MCF 10A (cell line): ENCODE measurements at regions not wholly inside any gene's neighbourhood (a gene's known extent, or its start where the extent isn't known, plus 50 kb on each side); places are given as distances from the start of the nearest gene placed in this dataset.

ENCODE experiments used
- BruUV-seq: library from RNA; stranded (reverse); fragments of 400-500 nt; replicated peaks from 2 replicates; lab custom pipeline; 2021; lab: Mats Ljungman, UMichigan
- CTCF ChIA-PET: fragments of 300-600 bp; sonication (Branson Sonifier 250); formaldehyde crosslinking; extraction: SDS; loops from one replicate; lab custom pipeline; 2021; ENCODE audit warnings: antibody characterized with exemption, inconsistent platforms; lab: Yijun Ruan, JAX
- POLR2A ChIA-PET: fragments of 300-600, 350-650 bp; sonication (Branson Sonifier 250); formaldehyde crosslinking; extraction: SDS; loops from one replicate; lab custom pipeline; 2020; ENCODE audit warnings: antibody characterized with exemption, inconsistent platforms; lab: Yijun Ruan, JAX
- DNase-seq: peaks from one replicate; pipeline ENCODE4 v3.0.0-alpha.2; 2018; ENCODE audit not compliant: unreplicated experiment
- H3K27ac Mint-ChIP-seq: one replicate; pipeline ENCODE4 v1.8.0; 2022; ENCODE audit warnings: mild to moderate bottlenecking, low read depth, mixed read lengths; ENCODE audit not compliant: unreplicated experiment
- H3K27me3 Mint-ChIP-seq: one replicate; pipeline ENCODE4 v1.8.0; 2022; ENCODE audit warnings: mixed read lengths; ENCODE audit not compliant: insufficient read depth, unreplicated experiment
- H3K36me3 Mint-ChIP-seq: one replicate; pipeline ENCODE4 v1.8.0; 2022; ENCODE audit warnings: mild to moderate bottlenecking, moderate library complexity, mixed read lengths; ENCODE audit not compliant: insufficient read depth, unreplicated experiment
- H3K4me1 Mint-ChIP-seq: one replicate; pipeline ENCODE4 v1.8.0; 2022; ENCODE audit warnings: mixed read lengths; ENCODE audit not compliant: insufficient read depth, unreplicated experiment
- H3K4me3 Mint-ChIP-seq: one replicate; pipeline ENCODE4 v1.8.0; 2022; ENCODE audit warnings: mild to moderate bottlenecking, moderate library complexity, mixed read lengths; ENCODE audit not compliant: unreplicated experiment
- H3K9me3 Mint-ChIP-seq: one replicate; pipeline ENCODE4 v1.8.0; 2022; ENCODE audit warnings: mixed read lengths; ENCODE audit not compliant: unreplicated experiment
- CTCF ChIP-seq: fragments of 200-600 bp; IDR thresholded peaks from one replicate; pipeline ENCODE4 v1.8.0; 2022; ENCODE audit warnings: antibody characterized with exemption, mild to moderate bottlenecking; ENCODE audit not compliant: unreplicated experiment
- intact Hi-C: fragments of 100-400 bp; cut with micrococcal nuclease; formaldehyde crosslinking; loops from 2 replicates; pipeline ENCODE4 v1.14.1; 2022

DNA sequence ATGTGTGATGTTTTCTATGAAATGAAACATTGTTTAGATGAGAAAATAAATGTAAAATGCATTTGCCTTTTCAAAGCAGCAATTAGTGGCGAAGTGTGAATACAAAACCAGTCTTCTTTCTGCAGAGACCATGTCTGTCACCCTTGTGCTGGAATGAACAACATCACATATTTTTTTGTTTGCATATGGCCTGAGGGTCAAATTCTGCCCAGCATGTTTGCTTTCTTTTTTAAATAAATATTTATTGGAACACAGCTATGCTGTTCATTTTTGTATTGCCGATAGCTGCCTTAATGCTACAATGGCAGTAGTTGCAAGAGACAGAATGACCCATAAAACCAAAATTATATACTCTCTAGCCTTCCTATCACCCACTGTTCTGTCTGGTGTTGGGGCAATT is 75.3 kb upstream of the SNRPN start:
- BruUV-seq = no TSS peak

GRCh38 chr15:24880663-24881062 is 74.1 kb upstream of the SNRPN start:
- Mint-ChIP-seq H3K4me3 (no peak overlapping the region), H3K27ac (no peak overlapping the region), H3K9me3 (peaks cover 4% of the 10 kb centered on the region), H3K4me1 (no peaks in the 10 kb centered on the region), H3K36me3 (no peaks in the 10 kb centered on the region), H3K27me3 (no peaks in the 10 kb centered on the region)
- ChIA-PET POLR2A (no interaction called here), CTCF (interaction anchor here (0.6 to 0.8 kb wide), 4 partner anchors 8 to 1243 kb away, joined by 3 to 4 read pairs (median 3); no protein-coding TSS in a partner anchor)
- intact Hi-C loops = no loop called here
- BruUV-seq = no TSS peak
- no peak for DNase-seq
- no peak for TF ChIP-seq CTCF

More for the DNA sequence above, 75.3 kb upstream of the SNRPN start:
- no peak overlapping the region for H3K27ac Mint-ChIP-seq
- peaks cover 4% of the 10 kb centered on the region for H3K9me3 Mint-ChIP-seq
- H3K4me3 Mint-ChIP-seq = no peak overlapping the region
- no peaks in the 10 kb centered on the region for H3K36me3 Mint-ChIP-seq
- no peak for DNase-seq
- no peaks in the 10 kb centered on the region for H3K4me1 Mint-ChIP-seq
- H3K27me3 Mint-ChIP-seq = no peaks in the 10 kb centered on the region
- ChIA-PET POLR2A (interaction anchor here (0.6 kb wide), 1 partner anchor 16 kb away, joined by 3 read pairs; no protein-coding TSS in a partner anchor), CTCF (interaction anchor here (0.6 kb wide), 1 partner anchor 47 kb away, joined by 3 read pairs; no protein-coding TSS in a partner anchor)
- intact Hi-C loops = no loop called here
- no peak for TF ChIP-seq CTCF

DNA sequence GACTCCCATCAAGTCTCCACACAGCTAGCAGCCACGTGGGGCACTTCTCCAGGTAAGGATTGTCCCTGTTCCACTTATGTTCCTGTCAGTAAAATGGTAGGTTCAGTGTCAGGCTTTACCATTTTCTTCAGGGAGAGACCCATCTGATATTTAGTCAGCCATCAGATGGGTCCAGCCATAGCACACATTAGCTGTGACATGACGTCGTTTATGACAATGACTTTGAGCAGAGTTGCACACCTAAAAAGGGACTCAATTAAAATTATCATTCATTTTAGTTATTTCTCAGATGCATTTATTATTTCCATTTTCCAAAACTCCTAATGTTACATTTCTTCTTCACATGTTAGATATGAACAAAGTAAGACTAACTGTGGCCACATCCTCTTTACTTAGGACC is 68.2 kb upstream of the SNRPN start:
- intact Hi-C loops = no loop called here
- H3K9me3 Mint-ChIP-seq = peaks cover 7% of the 10 kb centered on the region
- no peaks in the 10 kb centered on the region for H3K27me3 Mint-ChIP-seq
- no peak for TF ChIP-seq CTCF
- no TSS peak for BruUV-seq
- H3K4me1 Mint-ChIP-seq = no peaks in the 10 kb centered on the region
- ChIA-PET CTCF (no interaction called here), POLR2A (no interaction called here)
- H3K36me3 Mint-ChIP-seq = no peaks in the 10 kb centered on the region
- H3K4me3 Mint-ChIP-seq = no peak overlapping the region
- no peak overlapping the region for H3K27ac Mint-ChIP-seq
- no peak for DNase-seq

GRCh38 chr15:24898715-24899272 is 56.0 kb upstream of the SNRPN start:
- peaks cover 32% of the 10 kb centered on the region for H3K9me3 Mint-ChIP-seq
- no peak for TF ChIP-seq CTCF
- ChIA-PET POLR2A (interaction anchor here (1.2 kb wide), 1 partner anchor 41 kb away, joined by 3 read pairs; no protein-coding TSS in a partner anchor), CTCF (interaction anchor here (0.6 kb wide), 1 partner anchor 274 kb away, joined by 3 read pairs; no protein-coding TSS in a partner anchor)
- no peaks in the 10 kb centered on the region for H3K4me1 Mint-ChIP-seq
- no peaks in the 10 kb centered on the region for H3K27me3 Mint-ChIP-seq
- H3K27ac Mint-ChIP-seq = no peak overlapping the region
- H3K36me3 Mint-ChIP-seq = peaks cover 5% of the 10 kb centered on the region
- H3K4me3 Mint-ChIP-seq = no peak overlapping the region
- no TSS peak for BruUV-seq
- intact Hi-C loops = no loop called here
- no peak for DNase-seq
